Astrocyte (in vitro differentiated cells and primary cell): ENCODE measurements at regions not wholly inside any gene's neighbourhood (a gene's known extent, or its start where the extent isn't known, plus 50 kb on each side); places are given as distances from the start of the nearest gene placed in this dataset.

Experiments used
- EZH2 ChIP-seq: IDR thresholded peaks from 2 replicates; pipeline ENCODE4 v1.6.1; 2012; ENCODE audit warnings: mild to moderate bottlenecking, low read length, inconsistent platforms; ENCODE audit not compliant: insufficient read depth
- TF ChIP-seq, protein P1 (sequence below): IDR thresholded peaks from 2 replicates; pipeline ENCODE4 v1.5.1; 2011; ENCODE audit warnings: low read depth, mild to moderate bottlenecking, inconsistent platforms, low read length, moderate library complexity; ENCODE audit not compliant: insufficient read depth

DNA sequence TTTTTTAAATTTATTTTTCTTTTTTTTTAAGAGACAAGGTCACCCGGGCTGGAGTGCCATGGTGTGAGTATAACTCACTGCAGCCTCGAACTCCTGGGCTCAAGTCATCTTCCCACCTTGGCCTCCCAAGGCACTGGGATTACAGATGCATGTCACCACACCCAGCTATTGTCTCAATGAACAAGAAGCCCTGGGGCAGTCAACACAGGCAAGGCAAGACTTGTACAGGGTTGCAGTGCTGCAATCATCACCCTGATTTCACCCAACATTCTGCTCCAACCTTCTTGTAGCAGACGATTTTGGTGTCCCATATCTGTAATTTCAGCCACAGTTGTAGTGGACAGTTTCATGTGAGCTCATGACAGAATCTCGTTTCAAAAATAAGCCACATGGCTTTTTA is 205.8 kb upstream of the KIF2A start:
- TF ChIP-seq, protein P1, sequence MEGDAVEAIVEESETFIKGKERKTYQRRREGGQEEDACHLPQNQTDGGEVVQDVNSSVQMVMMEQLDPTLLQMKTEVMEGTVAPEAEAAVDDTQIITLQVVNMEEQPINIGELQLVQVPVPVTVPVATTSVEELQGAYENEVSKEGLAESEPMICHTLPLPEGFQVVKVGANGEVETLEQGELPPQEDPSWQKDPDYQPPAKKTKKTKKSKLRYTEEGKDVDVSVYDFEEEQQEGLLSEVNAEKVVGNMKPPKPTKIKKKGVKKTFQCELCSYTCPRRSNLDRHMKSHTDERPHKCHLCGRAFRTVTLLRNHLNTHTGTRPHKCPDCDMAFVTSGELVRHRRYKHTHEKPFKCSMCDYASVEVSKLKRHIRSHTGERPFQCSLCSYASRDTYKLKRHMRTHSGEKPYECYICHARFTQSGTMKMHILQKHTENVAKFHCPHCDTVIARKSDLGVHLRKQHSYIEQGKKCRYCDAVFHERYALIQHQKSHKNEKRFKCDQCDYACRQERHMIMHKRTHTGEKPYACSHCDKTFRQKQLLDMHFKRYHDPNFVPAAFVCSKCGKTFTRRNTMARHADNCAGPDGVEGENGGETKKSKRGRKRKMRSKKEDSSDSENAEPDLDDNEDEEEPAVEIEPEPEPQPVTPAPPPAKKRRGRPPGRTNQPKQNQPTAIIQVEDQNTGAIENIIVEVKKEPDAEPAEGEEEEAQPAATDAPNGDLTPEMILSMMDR, result no peak
- TF ChIP-seq EZH2, result no peak
